ENCODE measurements at regions not wholly inside any gene's neighbourhood (a gene's known extent, or its start where the extent isn't known, plus 50 kb on each side); places are given as distances from the start of the nearest gene placed in this dataset.

GRCh38 chr4:148827781-148828180 lies 385.6 kb upstream of the NR3C2 start:
- in situ Hi-C loops (cut with MboI; ENCODE audit: low sequenced_read_pairs, unreplicated experiment), result no loop called here
- TF ChIP-seq, protein P1, sequence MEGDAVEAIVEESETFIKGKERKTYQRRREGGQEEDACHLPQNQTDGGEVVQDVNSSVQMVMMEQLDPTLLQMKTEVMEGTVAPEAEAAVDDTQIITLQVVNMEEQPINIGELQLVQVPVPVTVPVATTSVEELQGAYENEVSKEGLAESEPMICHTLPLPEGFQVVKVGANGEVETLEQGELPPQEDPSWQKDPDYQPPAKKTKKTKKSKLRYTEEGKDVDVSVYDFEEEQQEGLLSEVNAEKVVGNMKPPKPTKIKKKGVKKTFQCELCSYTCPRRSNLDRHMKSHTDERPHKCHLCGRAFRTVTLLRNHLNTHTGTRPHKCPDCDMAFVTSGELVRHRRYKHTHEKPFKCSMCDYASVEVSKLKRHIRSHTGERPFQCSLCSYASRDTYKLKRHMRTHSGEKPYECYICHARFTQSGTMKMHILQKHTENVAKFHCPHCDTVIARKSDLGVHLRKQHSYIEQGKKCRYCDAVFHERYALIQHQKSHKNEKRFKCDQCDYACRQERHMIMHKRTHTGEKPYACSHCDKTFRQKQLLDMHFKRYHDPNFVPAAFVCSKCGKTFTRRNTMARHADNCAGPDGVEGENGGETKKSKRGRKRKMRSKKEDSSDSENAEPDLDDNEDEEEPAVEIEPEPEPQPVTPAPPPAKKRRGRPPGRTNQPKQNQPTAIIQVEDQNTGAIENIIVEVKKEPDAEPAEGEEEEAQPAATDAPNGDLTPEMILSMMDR (IDR thresholded peaks at IDR 0.05; ENCODE audit: borderline replicate concordance, control extremely low read depth, extremely low read depth, insufficient read depth, missing control alignments), result no peak

GRCh38 chr4:148823419-148823769 lies 381.2 kb upstream of the NR3C2 start:
- in situ Hi-C loops (cut with MboI; ENCODE audit: low sequenced_read_pairs, unreplicated experiment), result no loop called here
- TF ChIP-seq, protein P1 (IDR thresholded peaks at IDR 0.05; ENCODE audit: borderline replicate concordance, control extremely low read depth, extremely low read depth, insufficient read depth, missing control alignments), result no peak
- DNase-seq (ENCODE audit: low spot score), result no peak

More at GRCh38 chr4:148827781-148828180, 385.6 kb upstream of the NR3C2 start:
- no peak for DNase-seq (ENCODE audit: low spot score)

DNA sequence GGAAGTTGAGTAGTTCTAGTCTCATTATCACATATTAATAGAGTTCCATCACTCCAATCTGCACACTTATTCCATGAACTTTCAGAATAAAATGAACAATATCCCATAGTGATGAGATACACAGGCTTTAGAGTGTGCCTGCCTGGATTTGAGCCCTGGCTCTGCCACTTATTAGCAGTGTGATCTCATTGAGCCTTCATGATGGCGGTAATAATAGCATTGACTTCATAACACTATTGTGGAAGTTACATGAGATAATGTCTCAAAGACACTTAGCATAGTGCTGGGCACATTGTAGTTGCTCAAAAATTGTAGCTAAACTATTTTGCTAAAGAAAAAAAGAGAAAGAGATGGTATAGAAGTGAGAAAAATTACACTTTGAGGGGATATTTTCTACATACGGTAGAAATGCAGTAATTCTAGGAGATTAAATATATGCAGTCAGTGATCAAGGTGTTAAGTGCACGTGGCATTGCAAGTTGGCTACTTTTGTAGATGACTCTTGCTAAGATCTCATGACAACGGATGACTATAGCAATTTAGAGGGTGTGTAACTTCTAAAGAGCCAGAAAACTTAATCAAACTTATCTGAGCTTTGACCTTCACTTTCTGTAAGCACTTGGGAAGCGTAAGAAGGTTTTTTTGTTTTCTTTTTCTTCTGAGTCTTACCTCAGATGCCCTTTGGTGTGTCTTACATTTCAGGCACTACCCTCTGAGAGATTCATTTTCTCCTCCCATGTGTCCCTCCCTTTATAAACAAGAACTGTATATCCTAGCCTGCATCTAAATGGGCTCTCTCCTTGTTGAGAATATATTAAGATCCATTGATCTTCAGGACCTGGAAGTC lies 380.6 kb upstream of the NR3C2 start:
- in situ Hi-C loops (cut with MboI; ENCODE audit: low sequenced_read_pairs, unreplicated experiment), result no loop called here
- TF ChIP-seq, protein P1 (IDR thresholded peaks at IDR 0.05; ENCODE audit: borderline replicate concordance, control extremely low read depth, extremely low read depth, insufficient read depth, missing control alignments), result no peak
- DNase-seq (ENCODE audit: low spot score), result no peak

GRCh38 chr4:148814030-148814429 lies 371.8 kb upstream of the NR3C2 start:
- in situ Hi-C loops (cut with MboI; ENCODE audit: low sequenced_read_pairs, unreplicated experiment), result no loop called here
- TF ChIP-seq, protein P1 (IDR thresholded peaks at IDR 0.05; ENCODE audit: borderline replicate concordance, control extremely low read depth, extremely low read depth, insufficient read depth, missing control alignments), result no peak
- no peak for DNase-seq (ENCODE audit: low spot score)

- in situ Hi-C loops (cut with MboI; ENCODE audit: low sequenced_read_pairs, unreplicated experiment), result no loop called here
- TF ChIP-seq, protein P1 (IDR thresholded peaks at IDR 0.05; ENCODE audit: borderline replicate concordance, control extremely low read depth, extremely low read depth, insufficient read depth, missing control alignments), result no peak
- no peak for DNase-seq (ENCODE audit: low spot score)
Measured at GRCh38 chr4:148813289-148813688, 371.1 kb upstream of the NR3C2 start.

- in situ Hi-C loops (cut with MboI; ENCODE audit: low sequenced_read_pairs, unreplicated experiment), result no loop called here
- DNase-seq (ENCODE audit: low spot score), result no peak
- TF ChIP-seq, protein P1 (IDR thresholded peaks at IDR 0.05; ENCODE audit: borderline replicate concordance, control extremely low read depth, extremely low read depth, insufficient read depth, missing control alignments), result no peak
Measured at GRCh38 chr4:148812101-148812500, 369.9 kb upstream of the NR3C2 start.
